Heart left ventricle (tissue), 13 donors: ENCODE measurements at regions not wholly inside any gene's neighbourhood (a gene's known extent, or its start where the extent isn't known, plus 50 kb on each side); places are given as distances from the start of the nearest gene placed in this dataset.

ENCODE experiments used
- CTCF ChIP-seq, 12 donors: fragments of 200-600 bp; sonication (generic) in 4 of 12; IDR thresholded peaks; one replicate each; pipeline versions ENCODE4 v1.5.0 to v1.8.0; 2018 to 2022; ENCODE audit warnings: antibody characterized with exemption in 12 of 12, mild to moderate bottlenecking in 5 of 12
- POLR2A ChIP-seq, 2 donors: fragments of 450-650 bp; IDR thresholded peaks; one replicate each; pipeline ENCODE4 v1.6.1; 2017; ENCODE audit warnings: antibody characterized with exemption in 2 of 2, mild to moderate bottlenecking in 2 of 2, moderate library complexity in 2 of 2
- donor health status: ischemic (EF 13 %, LVEDD 7.1; RV severe dilation, severe dysfunction).
- donor health status: DM: no; HTN: yes; CAD: no.
- donor health status: DM: no; HTN: no; CAD: no.
- donor health status: ischemic (EF 25% LVEDD 6.9; RV normal size, moderate dysfunction).
- donor health status: ischemic (EF 25% LVEDD 5.7; RV mildly dilated, moderate dysfunction).
- donor health status: ischemic (EF 35%, LVEDD 5.7; RV mildly dilated, moderate dysfunction).
- donor health status: nonischemic (EF 11% LVEDD 7.7; RV severe dilation, severe dysfunction).
- donor health status: DM: yes; HTN: yes; CAD: no.
- donor health status: PGD.
- donor health status: ischemic (EF 29% LVEDD 5.4; RV normal size, mild dysfunction).
- donor health status: nonischemic (EF 23%, LVEDD 6.1; RV moderate dilation, normal function).

DNA sequence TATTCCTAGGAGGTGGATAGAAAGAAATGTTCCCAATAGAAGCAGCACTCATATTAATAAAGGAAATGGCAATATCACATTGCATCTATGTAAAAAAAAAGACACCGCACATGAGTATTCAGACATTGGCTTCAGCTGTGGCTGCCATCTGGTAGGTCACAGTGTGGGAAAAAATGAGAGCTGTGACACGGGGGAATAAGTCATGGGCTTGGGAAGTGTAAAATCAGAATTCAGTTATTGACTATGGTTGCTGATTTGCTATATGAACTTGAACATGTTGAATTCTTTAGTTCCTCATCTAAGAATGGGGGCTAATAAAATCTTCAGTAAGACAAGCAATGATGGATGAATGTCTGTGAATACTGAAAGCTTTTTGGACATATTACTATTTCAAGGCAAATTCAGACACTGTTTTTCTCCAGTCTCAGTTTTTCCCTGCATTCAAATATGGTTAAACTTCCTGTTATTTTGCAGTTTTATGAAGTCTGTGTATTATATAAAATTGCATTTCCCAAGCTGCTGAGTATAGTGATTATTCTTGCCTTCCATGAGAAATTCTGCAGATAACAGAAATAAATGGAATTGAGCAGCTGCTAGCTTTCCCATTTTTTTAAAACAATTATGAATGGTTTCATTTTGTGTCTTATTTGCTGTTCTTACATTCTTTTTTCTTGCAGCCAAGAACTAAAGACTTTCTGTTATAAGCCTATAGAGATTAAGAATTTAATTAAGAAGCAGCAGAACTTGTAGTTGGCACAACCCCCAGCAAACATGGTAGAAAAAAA lies 221.0 kb downstream of the ANKRD50 start:
- TF ChIP-seq POLR2A (IDR thresholded peaks at IDR 0.05): no peak
- TF ChIP-seq CTCF (IDR thresholded peaks at IDR 0.05): no peak
